ENCODE measurements at regions not wholly inside any gene's neighbourhood (a gene's known extent, or its start where the extent isn't known, plus 50 kb on each side); places are given as distances from the start of the nearest gene placed in this dataset.
"Not testable (repeated sequence)": the region's sequence is repeated elsewhere in the genome, so short reads cannot be mapped to it uniquely, and the experiment has no call there.

GRCh38 chr5:17034992-17035391 is 98.9 kb upstream of the MYO10 start:
- not testable (repeated sequence) for DNase-seq

- DNase-seq = no peak
These were observed 101.7 kb upstream of the MYO10 start for GRCh38 chr5:17037751-17038150.

- no peak for DNase-seq
These were observed 103.1 kb upstream of the MYO10 start for GRCh38 chr5:17039170-17039569.

- no peak for DNase-seq
These were observed 106.0 kb upstream of the MYO10 start for GRCh38 chr5:17042041-17042440.

- DNase-seq = no peak
These were observed 110.2 kb upstream of the MYO10 start for GRCh38 chr5:17046320-17046719.

- no peak for DNase-seq
These were observed 114.1 kb upstream of the MYO10 start for GRCh38 chr5:17050236-17050635.

- DNase-seq = no peak
These were observed 118.8 kb upstream of the MYO10 start for GRCh38 chr5:17054911-17055310.

- DNase-seq = peak in 10 of 56 donors; percentile 4 to 51 (median 13)
These were observed 120.1 kb upstream of the MYO10 start for GRCh38 chr5:17056141-17056631.

- no peak for DNase-seq
These were observed 122.3 kb upstream of the MYO10 start for GRCh38 chr5:17058438-17058837.

- peak in 2 of 56 donors; percentile 3 to 5 for DNase-seq
These were observed 125.9 kb upstream of the MYO10 start for GRCh38 chr5:17061973-17062470.

- not testable (repeated sequence) for DNase-seq
These were observed 126.7 kb upstream of the MYO10 start for GRCh38 chr5:17062741-17063140.

- DNase-seq = no peak
These were observed 128.2 kb upstream of the MYO10 start for GRCh38 chr5:17064241-17064640.

GRCh38 chr5:17065458-17065857 is 129.4 kb upstream of the MYO10 start:
- no peak for DNase-seq

GRCh38 chr5:17066026-17066425 is 129.9 kb upstream of the MYO10 start:
- not testable (repeated sequence) for DNase-seq

- DNase-seq = no peak
These were observed 131.7 kb upstream of the MYO10 start for GRCh38 chr5:17067657-17068392.

- no peak for DNase-seq
These were observed 134.0 kb upstream of the MYO10 start for GRCh38 chr5:17069995-17070511.

- no peak for DNase-seq
These were observed 134.6 kb upstream of the MYO10 start for GRCh38 chr5:17070647-17071046.

GRCh38 chr5:17075236-17075635 is 139.1 kb upstream of the MYO10 start:
- no peak for DNase-seq

GRCh38 chr5:17076272-17076671 is 140.2 kb upstream of the MYO10 start:
- no peak for DNase-seq

- no peak for DNase-seq
These were observed 139.8 kb upstream of the BASP1 start for GRCh38 chr5:17077440-17078233.

GRCh38 chr5:17079562-17079961 is 137.9 kb upstream of the BASP1 start:
- no peak for DNase-seq

GRCh38 chr5:17080361-17080760 is 137.1 kb upstream of the BASP1 start:
- DNase-seq = no peak

Measured in amygdala (tissue), 56 donors.